Hematopoietic multipotent progenitor cell (in vitro differentiated cells): ENCODE measurements at regions not wholly inside any gene's neighbourhood (a gene's known extent, or its start where the extent isn't known, plus 50 kb on each side); places are given as distances from the start of the nearest gene placed in this dataset.
"Not testable (repeated sequence)": the region's sequence is repeated elsewhere in the genome, so short reads cannot be mapped to it uniquely, and the experiment has no call there.

Experiments
- DNase-seq, 3 donors: peaks; one replicate each; pipeline ENCODE4 v3.0.0-alpha.2; 2011 to 2015; ENCODE audit warnings: low read depth in 2 of 3, low spot score in 2 of 3

DNA sequence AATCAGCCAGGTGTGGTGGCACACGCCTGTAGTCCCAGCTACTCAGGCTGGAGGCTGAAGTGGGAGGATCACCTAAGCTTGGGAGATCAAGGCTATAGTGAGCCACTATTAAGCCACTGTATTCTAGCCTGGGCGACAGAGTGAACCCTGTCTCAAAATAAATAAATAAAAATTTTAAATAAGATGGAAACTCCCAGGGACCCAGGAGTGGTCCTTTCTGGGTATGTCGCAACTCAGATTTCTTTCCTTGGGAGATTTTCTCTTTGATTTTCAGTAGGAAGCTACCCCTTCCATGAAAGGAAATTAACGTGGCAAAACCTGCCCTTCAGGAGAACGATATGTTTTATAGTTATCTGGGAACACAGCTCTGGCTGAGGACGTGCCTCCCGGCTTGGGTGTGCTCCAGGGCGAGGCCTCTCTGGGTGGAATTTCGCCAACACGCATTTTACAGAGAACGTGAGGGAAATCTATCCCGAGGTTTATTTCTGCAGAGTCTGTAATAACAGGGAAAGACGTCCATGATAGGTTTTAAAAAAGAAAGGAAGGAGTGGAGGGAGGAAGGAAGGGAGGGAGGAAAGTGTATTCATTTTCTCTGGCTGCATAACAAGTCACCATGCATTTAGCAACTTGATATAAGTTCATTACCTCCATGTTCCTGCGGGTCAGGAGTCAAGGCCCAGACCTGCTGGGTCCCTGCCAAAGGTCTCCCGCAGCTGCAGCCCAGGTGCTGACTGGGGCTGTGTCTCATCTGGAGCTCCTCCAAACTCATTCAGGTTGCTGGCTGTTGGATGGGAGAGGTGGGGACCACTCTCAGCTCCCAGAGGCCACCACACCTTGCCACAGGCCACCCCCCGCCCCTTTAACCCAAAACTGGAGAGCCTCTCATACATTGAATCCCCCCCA lies 80.6 kb upstream of the GSC start:
- no peak for DNase-seq

GRCh38 chr14:94844593-94845152 lies 74.8 kb upstream of the GSC start:
- DNase-seq = no peak

DNA sequence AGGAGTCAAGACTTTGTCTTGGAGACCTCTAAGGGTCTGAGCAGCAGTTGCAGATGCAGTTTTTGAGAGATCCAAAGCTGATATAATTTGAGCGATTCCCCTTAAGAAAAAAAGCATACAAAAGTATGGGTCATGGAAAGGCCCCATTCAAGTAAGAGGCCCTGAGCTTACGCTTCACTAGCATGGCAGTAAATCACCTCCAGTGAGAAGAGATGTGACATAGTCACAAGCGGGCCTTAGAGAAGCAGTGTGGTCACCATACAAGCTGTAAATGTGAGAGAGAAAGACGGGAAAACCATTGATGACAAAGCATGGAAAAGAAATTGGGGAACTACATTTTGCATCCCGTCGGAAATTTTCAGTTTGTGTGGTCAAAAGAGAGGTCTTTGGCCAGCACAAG lies 70.6 kb upstream of the GSC start:
- DNase-seq = no peak

- DNase-seq = no peak
These were observed 69.4 kb upstream of the GSC start for GRCh38 chr14:94839348-94839747.

DNA sequence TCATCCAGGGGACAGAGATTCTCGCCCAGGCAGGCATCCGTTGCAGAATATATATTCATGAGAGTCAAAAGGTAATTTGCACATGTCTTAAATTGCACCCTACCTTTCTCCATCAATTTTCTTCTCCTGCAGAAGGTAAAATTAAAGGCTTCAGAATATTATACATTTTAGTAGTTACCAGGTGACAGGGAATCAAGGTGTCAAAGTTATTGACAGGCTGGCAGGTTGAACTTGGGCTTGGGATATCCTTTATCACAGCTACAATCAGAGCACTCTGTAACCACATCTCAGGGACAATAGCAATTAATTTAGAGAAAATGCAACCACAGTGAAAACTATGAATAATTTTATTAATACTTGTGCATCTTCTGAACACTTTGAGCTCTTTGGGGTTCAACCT lies 66.9 kb upstream of the GSC start:
- DNase-seq = no peak

DNA sequence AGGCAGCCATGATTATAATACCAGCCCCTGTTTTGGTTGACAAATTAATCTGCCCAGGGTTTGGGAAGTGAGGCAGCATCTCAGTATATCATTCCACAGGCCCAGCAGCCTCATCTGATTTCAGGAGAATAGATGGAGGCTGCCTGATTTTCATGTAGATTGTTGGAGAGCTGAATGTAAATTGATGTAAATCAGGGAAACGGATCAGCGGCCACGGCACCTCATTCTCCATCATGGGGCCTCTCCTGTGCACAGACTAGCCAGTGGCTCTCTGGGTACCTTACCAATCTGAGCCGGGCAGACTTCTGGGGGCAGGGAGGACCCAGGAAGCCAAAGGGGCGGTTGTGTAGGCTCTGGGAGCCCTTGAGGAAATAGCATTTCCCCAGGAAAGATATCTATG lies 63.7 kb upstream of the GSC start:
- no peak for DNase-seq

GRCh38 chr14:94831085-94831484 lies 61.2 kb upstream of the GSC start:
- no peak for DNase-seq

GRCh38 chr14:94827711-94828447 lies 58.0 kb upstream of the GSC start:
- no peak for DNase-seq

- no peak for DNase-seq
These were observed 56.9 kb upstream of the GSC start for GRCh38 chr14:94826774-94827173.

- no peak for DNase-seq
These were observed 53.8 kb upstream of the GSC start for GRCh38 chr14:94823556-94824341.

- DNase-seq = no peak
These were observed 51.8 kb upstream of the GSC start for GRCh38 chr14:94821705-94822104.

DNA sequence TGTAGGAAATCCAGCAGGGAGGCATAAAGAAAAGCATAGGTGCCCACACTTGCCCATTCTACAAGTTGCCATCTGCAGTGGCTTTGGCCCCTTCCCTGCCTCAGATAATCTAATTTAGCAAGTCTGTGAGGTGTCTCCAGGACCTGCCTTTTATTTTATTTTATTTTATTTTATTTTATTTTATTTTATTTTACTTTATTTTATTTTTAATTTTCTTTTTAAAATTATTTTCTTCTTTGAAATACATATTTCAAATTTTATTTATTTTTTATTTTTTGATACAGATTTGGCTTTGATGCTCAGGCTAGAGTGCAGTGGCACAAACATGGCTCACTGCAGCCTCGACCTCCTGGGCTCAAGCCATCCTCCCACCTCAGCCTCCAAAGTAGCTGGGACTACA lies 51.0 kb upstream of the GSC start:
- DNase-seq = not testable (repeated sequence)
